ENCODE measurements at regions not wholly inside any gene's neighbourhood (a gene's known extent, or its start where the extent isn't known, plus 50 kb on each side); places are given as distances from the start of the nearest gene placed in this dataset.

DNA sequence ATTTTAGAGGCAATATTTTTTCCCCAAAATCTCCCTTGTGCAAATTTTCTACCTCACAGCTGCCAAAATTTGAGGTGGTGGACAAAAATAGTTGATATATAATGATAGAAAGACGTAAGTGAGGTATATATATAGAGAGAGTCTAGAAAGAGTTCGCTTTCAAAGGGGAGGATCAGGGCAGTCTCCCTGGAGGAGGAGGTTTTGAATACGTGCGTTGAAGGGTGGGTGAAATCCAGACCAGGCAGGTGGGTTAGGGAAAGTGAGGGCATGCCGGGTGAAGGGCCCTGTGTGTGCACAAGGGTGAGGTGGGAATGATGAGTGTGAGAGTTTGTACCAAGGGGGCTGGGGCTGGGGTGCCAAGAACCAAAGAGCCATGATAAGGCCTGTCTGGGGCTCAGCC, 100.2 kb downstream of the CEBPB start:
- no peak for DNase-seq
- Mint-ChIP-seq H3K27me3 (ENCODE audit: low read depth in 2 of 2) (peaks cover 40 to 51% of the 10 kb centered on the region in 2 donors), H3K4me3 (no peak overlapping the region), H3K4me1 (peaks cover 0 to 13% of the 10 kb centered on the region in 2 donors), H3K9me3 (no peaks in the 10 kb centered on the region), H3K36me3 (no peaks in the 10 kb centered on the region), H3K27ac (no peak overlapping the region)
- H3K4me1 ChIP-seq (ENCODE audit: control insufficient read depth, insufficient read depth, low read length): peaks cover 10% of the 10 kb centered on the region
- intact Hi-C loops (cut with micrococcal nuclease): no loop called here
- no peaks in the 10 kb centered on the region for H3K9me3 ChIP-seq (ENCODE audit: control insufficient read depth, insufficient read depth, low read length)
- peaks cover 9% of the 10 kb centered on the region for H3K27me3 ChIP-seq (ENCODE audit: control insufficient read depth, insufficient read depth, low read length)
- WGBS (ENCODE audit: insufficient coverage): 90% methylated on average over 5 of the region's 5 CpGs
- H3K4me3 ChIP-seq (ENCODE audit: low read length): no peak overlapping the region
- H3K36me3 ChIP-seq (ENCODE audit: control insufficient read depth, insufficient read depth, low read length): no peaks in the 10 kb centered on the region
- TF ChIP-seq, protein P1, sequence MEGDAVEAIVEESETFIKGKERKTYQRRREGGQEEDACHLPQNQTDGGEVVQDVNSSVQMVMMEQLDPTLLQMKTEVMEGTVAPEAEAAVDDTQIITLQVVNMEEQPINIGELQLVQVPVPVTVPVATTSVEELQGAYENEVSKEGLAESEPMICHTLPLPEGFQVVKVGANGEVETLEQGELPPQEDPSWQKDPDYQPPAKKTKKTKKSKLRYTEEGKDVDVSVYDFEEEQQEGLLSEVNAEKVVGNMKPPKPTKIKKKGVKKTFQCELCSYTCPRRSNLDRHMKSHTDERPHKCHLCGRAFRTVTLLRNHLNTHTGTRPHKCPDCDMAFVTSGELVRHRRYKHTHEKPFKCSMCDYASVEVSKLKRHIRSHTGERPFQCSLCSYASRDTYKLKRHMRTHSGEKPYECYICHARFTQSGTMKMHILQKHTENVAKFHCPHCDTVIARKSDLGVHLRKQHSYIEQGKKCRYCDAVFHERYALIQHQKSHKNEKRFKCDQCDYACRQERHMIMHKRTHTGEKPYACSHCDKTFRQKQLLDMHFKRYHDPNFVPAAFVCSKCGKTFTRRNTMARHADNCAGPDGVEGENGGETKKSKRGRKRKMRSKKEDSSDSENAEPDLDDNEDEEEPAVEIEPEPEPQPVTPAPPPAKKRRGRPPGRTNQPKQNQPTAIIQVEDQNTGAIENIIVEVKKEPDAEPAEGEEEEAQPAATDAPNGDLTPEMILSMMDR (IDR thresholded peaks at IDR 0.05): no peak
- no peak overlapping the region for H3K27ac ChIP-seq (ENCODE audit: low read length)
- ATAC-seq: no peak

DNA sequence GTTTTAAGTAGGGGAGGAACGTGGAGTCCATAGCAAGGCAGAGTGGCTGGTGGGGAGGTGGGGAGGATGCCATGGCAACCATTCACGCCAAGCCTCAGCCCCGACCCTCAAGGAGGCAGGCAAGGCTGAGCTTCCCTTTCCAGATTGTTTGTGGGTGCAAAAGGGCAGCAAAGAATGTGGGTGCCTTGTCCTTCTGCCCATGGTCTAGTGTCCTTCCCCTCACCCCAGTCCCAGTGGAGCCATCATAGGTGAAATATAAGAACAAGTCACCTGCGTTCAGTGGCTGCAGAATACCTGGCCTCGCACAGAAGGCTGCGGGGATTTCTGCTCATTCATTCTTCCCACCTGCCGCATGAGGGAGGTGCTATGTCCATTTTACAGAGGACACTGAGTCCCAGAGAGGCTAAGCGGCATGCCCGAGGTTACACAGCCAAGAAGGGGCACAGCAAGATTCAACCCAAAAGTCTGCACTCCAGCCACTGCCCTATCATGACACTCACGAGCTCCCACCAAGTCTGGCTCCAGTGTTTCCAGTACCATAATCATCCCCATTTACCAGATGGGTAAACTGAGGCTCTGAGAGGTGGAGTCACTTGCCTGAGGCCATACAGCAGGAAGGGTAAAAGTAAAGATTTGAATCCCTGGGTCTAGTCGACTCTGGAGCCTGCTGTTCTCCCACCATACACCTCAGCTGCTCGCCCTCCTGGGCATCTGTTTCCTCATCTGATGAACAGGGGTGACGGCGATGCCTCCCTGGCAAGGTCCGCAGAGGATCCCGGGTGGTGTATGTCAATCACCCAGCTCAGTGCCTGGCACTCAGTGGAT, 100.8 kb downstream of the CEBPB start:
- TF ChIP-seq, protein P1 (IDR thresholded peaks at IDR 0.05): no peak
- no peaks in the 10 kb centered on the region for H3K9me3 Mint-ChIP-seq
- Histone ChIP-seq H3K27me3 (ENCODE audit: control insufficient read depth, insufficient read depth, low read length) (peaks cover 8% of the 10 kb centered on the region), H3K27ac (ENCODE audit: low read length) (no peak overlapping the region), H3K4me1 (ENCODE audit: control insufficient read depth, insufficient read depth, low read length) (peaks cover 10% of the 10 kb centered on the region), H3K4me3 (ENCODE audit: low read length) (no peak overlapping the region), H3K9me3 (ENCODE audit: control insufficient read depth, insufficient read depth, low read length) (no peaks in the 10 kb centered on the region), H3K36me3 (ENCODE audit: control insufficient read depth, insufficient read depth, low read length) (no peaks in the 10 kb centered on the region)
- H3K4me3 Mint-ChIP-seq: no peak overlapping the region
- peaks cover 0 to 17% of the 10 kb centered on the region in 2 donors for H3K4me1 Mint-ChIP-seq
- intact Hi-C loops (cut with micrococcal nuclease): no loop called here
- DNase-seq: no peak
- no peak overlapping the region for H3K27ac Mint-ChIP-seq
- H3K27me3 Mint-ChIP-seq (ENCODE audit: low read depth in 2 of 2): peaks cover 44 to 46% of the 10 kb centered on the region in 2 donors
- WGBS (ENCODE audit: insufficient coverage): 85% methylated on average over 16 of the region's 16 CpGs
- H3K36me3 Mint-ChIP-seq: no peaks in the 10 kb centered on the region
- ATAC-seq: no peak

DNA sequence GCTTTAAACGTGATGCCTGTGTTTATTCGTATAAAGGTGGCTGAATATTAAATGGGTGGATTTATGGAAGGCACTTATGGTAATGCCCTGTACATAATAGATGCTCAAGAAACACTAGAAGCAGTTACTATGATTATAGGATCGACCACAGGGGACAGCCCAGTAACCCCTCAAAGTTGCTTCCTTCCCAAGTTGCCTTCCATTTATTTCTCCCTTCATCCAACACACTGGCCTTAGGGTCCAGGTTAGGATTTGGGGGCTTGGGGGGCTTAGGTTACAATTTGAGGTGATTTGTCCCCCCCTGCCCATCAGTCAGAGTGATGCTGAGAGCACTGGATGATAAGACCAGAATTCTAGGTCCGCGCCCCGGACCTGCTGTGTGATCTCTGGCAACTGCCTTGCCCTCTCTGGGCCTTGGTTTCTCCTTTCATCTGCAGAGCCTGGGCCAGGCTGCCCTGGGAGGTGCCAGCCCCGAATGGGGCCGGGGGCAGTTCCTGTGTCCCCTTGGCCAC, 101.5 kb downstream of the CEBPB start:
- H3K36me3 ChIP-seq (ENCODE audit: control insufficient read depth, insufficient read depth, low read length): no peaks in the 10 kb centered on the region
- H3K4me1 Mint-ChIP-seq: peaks cover 0 to 17% of the 10 kb centered on the region in 2 donors
- no peak overlapping the region for H3K4me3 ChIP-seq (ENCODE audit: low read length)
- no peaks in the 10 kb centered on the region for H3K36me3 Mint-ChIP-seq
- WGBS (ENCODE audit: insufficient coverage): 66% methylated on average over 8 of the region's 8 CpGs
- H3K4me1 ChIP-seq (ENCODE audit: control insufficient read depth, insufficient read depth, low read length): peaks cover 14% of the 10 kb centered on the region
- intact Hi-C loops (cut with micrococcal nuclease): no loop called here
- H3K9me3 ChIP-seq (ENCODE audit: control insufficient read depth, insufficient read depth, low read length): no peaks in the 10 kb centered on the region
- ATAC-seq: no peak
- no peak overlapping the region for H3K27ac Mint-ChIP-seq
- no peak for DNase-seq
- TF ChIP-seq, protein P1 (IDR thresholded peaks at IDR 0.05): no peak
- no peak overlapping the region for H3K4me3 Mint-ChIP-seq
- H3K27me3 ChIP-seq (ENCODE audit: control insufficient read depth, insufficient read depth, low read length): peaks cover 6% of the 10 kb centered on the region
- no peak overlapping the region for H3K27ac ChIP-seq (ENCODE audit: low read length)
- H3K9me3 Mint-ChIP-seq: no peaks in the 10 kb centered on the region
- H3K27me3 Mint-ChIP-seq (ENCODE audit: low read depth in 2 of 2): peaks cover 43 to 44% of the 10 kb centered on the region in 2 donors
